GM11168 (cell line): ENCODE measurements at regions not wholly inside any gene's neighbourhood (a gene's known extent, or its start where the extent isn't known, plus 50 kb on each side); places are given as distances from the start of the nearest gene placed in this dataset.

Experiments used
- in situ Hi-C: fragments of 300-500 bp; cut with MboI; formaldehyde crosslinking; loops from one replicate; pipeline ENCODE4 v1.12.0; 2022; ENCODE audit warnings: low sequenced_read_pairs; ENCODE audit not compliant: unreplicated experiment

DNA sequence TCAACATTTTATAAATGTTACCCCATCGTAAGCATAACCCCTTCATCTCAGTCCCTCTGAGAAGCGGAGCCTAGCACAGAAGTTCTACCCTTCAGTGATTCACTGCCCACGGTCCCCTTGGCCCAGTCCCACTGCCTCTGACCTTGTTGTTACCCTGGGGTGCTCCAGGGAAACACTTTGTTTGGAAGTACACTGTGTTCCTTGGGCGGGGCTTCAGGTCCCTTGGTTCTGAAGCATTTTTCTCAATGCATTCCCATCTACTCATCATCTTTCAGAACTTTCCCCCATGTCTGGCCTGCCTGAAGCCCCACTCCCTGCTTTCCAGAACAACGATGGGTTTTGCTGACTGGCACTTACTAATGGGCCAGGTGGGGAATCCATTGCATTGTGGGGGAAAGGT lies 296.2 kb downstream of the FOXA2 start:
- in situ Hi-C loops = no loop called here

DNA sequence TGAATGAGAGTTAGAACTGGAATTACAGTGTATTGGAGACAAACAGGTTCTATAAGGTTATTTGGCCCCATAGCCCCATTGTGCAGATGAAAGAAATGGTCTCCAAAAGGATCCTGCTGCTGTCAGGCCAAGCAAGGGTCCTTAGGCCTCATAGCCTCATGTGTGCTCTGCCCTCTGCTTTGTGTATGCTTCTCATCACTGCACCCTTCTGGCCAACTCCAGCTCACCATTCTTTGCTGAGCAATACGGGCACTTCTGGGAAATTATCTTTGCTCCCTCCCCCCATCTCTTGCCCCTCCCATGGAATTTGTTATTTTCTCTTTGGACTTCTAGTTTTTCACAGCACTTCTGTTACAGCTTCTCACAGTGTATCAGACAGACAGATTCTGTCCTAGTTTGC lies 298.8 kb downstream of the FOXA2 start:
- in situ Hi-C loops = no loop called here

GRCh38 chr20:22282696-22283095 lies 301.7 kb downstream of the FOXA2 start:
- in situ Hi-C loops = no loop called here

- in situ Hi-C loops = loop anchor here (25.0 kb wide), 1 partner anchor 462 kb away; no protein-coding TSS in a partner anchor
Measured at GRCh38 chr20:22274330-22274729, 310.0 kb downstream of the FOXA2 start.

- in situ Hi-C loops = loop anchor here (25.0 kb wide), 1 partner anchor 456 kb away; no protein-coding TSS in a partner anchor
Measured at GRCh38 chr20:22268675-22269074, 315.7 kb downstream of the FOXA2 start.

GRCh38 chr20:22264917-22265316 lies 319.5 kb downstream of the FOXA2 start:
- in situ Hi-C loops = loop anchor here (25.0 kb wide), 1 partner anchor 453 kb away; no protein-coding TSS in a partner anchor

DNA sequence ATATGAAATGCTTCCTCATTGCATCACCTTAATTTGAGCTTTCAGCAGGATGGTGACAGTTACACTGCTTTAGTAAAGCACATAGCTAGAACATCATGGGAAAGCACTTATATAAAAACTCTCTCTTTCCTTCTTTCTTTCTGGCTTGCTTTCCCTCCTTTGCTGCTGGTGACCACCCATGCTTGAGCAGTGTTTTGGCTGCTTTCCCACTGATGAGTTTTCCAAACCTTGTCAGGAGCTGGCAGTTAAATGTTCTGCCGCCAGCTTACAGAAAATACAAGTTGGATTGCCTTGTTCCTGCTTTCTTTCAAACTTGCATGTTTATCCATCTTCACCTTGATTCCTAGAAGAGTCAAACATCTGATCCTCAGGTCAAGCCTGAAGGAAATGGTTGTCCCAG lies 323.9 kb downstream of the FOXA2 start:
- in situ Hi-C loops = loop anchor here (25.0 kb wide), 1 partner anchor 448 kb away; no protein-coding TSS in a partner anchor

DNA sequence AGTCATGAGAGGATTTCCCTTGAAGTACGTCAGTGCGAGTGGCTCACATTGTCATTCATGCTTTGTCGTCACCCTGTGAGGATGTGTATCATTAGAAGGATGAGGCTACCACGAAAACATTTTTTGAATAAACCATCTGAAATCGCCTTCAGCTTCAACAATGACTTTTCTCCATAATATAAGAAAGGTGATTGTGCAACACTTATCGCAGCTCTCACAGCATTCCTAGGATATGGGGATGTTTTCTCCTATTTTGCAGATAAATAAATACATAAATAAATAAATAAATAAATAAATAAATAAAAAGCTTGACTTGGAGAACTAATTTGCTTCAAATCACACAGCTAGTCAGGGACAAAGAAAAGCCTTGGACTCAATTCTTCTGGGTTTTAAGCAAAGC lies 326.5 kb downstream of the FOXA2 start:
- in situ Hi-C loops = loop anchor here (25.0 kb wide), 1 partner anchor 446 kb away; no protein-coding TSS in a partner anchor

- in situ Hi-C loops = no loop called here
Measured at GRCh38 chr20:22248051-22248667, 336.2 kb downstream of the FOXA2 start.

DNA sequence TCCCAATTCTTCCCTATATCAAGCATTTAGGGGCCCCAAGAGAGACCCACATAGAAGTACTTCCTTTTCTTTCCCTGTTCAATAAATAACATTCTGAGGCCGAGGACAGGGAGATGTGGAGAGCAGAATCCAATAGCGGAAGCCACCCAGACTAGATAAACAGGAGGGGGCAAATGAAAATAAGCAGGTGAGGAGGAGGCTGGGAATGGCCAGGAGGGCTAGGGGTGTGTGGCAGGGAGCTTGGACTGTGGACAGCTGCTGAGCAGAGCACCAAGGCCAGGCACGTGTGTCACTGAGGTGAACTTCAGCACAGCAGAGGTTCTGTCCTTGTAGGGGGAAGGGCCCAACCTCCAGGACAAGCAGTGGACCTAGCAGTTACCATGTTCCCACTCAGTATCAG lies 339.2 kb downstream of the FOXA2 start:
- in situ Hi-C loops = no loop called here

DNA sequence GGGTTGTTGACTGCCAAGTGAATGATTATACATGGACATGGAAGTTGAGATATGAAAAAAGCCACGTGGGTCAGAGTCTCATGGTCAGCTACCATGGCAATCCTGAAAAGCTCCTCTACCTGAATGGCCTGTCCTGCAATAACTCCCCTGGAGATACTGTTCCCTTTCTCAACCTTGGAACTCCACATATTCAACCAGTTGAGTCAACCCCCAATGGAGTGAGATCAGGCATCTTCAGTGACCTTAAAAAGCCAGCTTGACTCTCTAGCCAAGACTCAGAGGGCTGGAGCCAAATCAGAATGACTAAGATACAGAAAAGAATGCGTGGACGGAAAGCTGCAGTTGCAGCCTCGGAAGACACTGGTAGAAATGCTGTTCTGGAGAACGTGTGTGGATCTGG lies 341.3 kb downstream of the FOXA2 start:
- in situ Hi-C loops = no loop called here

GRCh38 chr20:22241609-22242008 lies 342.8 kb downstream of the FOXA2 start:
- in situ Hi-C loops = no loop called here

GRCh38 chr20:22232923-22233322 lies 351.4 kb downstream of the FOXA2 start:
- in situ Hi-C loops = no loop called here

DNA sequence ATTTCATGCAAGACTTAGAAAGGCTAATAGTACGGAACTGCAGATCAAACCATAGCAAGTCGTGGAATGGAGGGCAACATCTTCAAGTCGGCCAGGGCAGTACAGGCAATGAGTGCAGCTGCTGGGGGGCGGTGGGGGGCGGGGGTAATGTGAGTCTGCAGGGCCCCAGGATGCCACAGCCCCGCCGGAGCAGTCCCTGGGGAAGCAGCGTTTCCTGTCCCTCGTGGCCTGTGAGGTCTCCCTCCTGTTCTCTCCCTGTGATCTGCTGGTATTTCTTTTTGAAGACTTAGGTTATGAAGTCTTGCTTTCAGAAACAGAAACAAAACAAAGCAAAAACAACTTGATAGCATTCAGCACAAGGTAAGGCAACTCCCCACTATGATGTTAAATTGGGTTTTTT lies 351.9 kb downstream of the FOXA2 start:
- in situ Hi-C loops = no loop called here

DNA sequence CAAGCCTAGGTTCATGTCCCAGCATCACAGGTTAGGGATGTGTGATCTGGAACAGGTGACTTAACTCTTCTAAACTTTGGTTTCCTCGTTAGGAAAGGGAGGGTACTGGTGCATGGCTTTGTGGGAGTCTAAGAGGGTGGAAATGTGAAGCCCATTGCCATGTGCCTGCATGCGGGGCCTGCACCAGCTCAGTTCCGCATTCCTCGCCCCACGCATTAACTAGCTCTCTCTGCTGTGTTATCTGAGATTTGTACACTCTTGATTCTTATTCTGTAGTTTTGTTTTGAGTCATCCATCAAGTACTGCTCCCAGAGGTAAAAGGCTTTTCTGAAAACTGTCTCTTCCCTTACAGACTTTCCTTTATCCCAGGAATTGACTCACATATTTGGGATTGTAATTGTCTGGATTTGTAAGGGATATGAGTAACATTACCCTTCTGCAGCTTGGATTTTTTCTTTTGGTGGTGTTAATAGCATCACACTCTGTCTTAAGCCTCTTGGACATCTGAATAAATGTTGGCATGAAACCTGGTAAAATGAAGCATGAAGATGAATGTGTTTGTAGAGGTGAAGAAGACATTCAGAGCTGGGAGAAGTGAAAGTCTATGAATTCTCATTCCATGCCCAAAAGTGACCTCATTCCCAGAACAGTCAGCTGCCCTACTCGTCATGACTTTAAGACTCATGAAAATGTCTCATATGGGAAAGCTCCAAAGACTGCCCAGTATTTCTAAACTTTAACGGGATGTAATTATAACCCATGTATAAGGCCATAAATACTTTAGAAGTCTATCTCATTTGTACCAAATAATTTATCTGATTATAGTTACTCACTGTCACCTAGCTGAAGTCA lies 357.3 kb downstream of the FOXA2 start:
- in situ Hi-C loops = no loop called here

DNA sequence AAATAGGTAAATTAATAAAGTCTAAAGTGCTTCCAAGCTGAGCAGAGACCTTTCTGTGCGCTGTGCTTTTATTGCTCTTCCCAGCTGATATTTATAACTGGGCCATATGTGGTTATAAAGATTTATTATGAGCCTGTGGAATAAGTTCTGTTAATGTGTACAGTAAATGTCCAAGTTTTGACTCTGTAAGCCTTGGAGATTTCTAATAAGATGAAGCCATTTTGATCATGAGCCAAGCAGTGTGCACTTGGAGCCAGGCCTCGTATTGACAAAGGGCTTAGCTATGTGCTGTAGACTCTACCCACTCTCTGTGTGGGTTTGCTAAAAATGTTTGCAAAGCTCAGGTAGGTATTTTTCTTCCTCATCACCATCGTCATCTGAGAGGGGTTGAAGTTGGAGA lies 361.1 kb downstream of the FOXA2 start:
- in situ Hi-C loops = no loop called here

DNA sequence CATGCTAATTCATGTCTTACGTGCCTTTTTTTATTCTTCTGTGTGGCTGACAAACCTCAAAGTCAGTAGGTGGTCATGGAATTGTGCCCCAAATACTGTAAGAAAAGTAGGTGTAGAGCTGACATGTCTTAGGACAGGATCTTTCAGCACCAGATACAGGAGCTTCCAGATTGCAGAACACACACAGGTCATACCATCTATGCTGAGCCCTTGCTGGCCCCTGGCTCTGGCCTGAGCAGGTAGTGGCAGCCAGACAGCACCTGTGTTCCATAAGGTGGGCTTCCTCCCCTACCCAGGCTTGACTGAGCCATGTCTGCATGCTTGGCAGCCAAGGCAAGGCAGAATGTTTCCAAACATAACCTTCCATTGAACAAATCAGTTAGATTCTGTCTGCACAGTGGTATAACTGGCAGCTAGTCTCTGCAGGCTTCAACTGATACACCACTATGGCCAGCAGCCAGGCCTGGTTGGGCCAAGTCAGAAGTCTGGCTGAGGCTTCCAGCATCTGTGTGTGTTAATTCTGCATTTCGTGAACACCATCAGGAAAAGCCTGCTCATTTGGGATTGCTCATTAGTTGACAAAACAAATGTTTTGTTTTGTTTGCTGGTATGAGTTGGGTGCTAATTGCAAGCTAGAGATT lies 366.5 kb downstream of the FOXA2 start:
- in situ Hi-C loops = no loop called here

- in situ Hi-C loops = no loop called here
Measured at GRCh38 chr20:22216984-22217383, 367.4 kb downstream of the FOXA2 start.

DNA sequence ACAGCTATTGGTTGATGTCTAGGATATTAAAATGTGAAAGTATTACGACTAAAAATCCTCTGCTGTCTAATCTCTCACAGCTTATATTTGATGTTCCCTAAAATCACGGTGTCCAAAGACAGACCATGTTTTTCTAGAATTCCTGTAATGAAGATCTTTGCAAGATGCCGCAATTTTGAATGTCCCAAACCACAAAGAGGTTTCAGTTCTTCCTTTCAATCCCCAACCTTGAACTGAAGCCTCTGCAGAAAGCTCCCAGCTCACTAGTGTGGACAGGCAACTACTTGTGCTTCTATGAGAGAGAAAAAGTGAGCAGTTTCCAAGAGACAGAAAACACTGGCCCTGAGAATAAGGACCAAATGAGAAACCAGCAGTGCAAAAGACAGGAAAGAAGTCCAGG lies 370.1 kb downstream of the FOXA2 start:
- in situ Hi-C loops = no loop called here

DNA sequence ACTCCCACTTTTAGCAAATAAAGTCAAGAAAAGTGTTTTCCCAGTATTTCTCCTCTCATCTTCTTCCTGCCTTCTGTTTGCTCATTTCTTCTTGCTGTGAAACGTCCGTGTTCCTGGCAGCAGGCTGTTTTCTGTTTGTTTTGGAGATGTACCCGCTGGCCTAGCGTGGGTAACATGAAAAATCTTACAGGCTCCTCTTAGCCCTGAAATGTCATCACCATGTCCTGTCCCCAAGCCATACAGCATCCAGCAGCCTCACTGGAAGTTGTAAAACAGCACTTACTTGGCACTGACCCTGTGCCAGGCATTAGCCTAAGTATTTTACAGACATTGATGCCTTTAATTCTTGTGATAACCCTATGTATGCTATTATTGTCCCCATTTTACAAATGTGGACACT lies 371.1 kb downstream of the FOXA2 start:
- in situ Hi-C loops = no loop called here

DNA sequence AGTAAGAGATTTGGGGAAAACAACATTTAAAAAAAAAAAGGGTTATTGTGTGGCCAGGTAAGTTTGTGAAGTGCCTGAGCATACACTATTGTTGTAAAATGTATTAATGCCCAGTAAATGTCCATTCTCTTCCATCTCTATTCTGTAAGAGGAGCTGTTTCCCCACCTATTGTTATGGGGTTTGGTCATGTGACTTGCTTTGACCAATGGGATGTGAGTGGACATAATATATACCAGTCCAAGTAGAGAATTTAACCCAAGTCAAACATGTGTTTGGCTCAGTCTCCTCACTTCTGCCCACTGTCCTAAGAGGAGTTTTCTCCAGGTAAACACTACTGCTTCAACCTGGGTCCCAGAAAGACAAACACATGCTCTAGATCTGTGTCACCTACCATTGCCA lies 377.1 kb downstream of the FOXA2 start:
- in situ Hi-C loops = no loop called here
